GM21360 (cell line): ENCODE measurements at regions not wholly inside any gene's neighbourhood (a gene's known extent, or its start where the extent isn't known, plus 50 kb on each side); places are given as distances from the start of the nearest gene placed in this dataset.

Source experiments
- ATAC-seq: cut with Tn5 transposase; IDR thresholded peaks from one replicate; pipeline ENCODE4 v1.9.1; 2021; ENCODE audit warnings: mild to moderate bottlenecking, moderate library complexity; ENCODE audit not compliant: unreplicated experiment

DNA sequence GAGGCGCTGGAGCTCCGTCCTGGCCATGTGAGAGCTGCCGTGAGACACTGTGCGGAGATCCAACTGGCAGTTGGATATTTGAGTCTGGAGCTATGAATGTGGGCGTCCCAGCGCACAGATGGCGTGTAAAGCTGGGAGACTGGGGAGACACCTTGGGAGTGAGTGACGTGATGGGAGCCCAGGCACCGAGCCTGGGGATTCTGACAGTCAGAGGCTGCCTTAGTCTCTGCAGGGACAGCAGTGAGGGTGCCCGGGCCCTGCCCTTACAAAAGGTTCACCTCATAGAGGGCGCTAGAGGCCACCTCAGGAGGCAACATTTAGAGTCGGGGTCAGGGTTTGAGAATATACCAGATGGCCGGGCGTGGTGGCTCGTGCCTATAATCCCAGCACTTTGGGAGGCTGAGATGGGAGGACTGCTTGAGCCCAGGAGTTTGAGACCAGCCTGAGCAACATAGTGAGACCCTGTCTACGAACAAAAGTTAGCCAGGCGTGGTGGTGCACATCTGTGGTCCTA lies 194.1 kb upstream of the GSE1 start:
- no peak for ATAC-seq

DNA sequence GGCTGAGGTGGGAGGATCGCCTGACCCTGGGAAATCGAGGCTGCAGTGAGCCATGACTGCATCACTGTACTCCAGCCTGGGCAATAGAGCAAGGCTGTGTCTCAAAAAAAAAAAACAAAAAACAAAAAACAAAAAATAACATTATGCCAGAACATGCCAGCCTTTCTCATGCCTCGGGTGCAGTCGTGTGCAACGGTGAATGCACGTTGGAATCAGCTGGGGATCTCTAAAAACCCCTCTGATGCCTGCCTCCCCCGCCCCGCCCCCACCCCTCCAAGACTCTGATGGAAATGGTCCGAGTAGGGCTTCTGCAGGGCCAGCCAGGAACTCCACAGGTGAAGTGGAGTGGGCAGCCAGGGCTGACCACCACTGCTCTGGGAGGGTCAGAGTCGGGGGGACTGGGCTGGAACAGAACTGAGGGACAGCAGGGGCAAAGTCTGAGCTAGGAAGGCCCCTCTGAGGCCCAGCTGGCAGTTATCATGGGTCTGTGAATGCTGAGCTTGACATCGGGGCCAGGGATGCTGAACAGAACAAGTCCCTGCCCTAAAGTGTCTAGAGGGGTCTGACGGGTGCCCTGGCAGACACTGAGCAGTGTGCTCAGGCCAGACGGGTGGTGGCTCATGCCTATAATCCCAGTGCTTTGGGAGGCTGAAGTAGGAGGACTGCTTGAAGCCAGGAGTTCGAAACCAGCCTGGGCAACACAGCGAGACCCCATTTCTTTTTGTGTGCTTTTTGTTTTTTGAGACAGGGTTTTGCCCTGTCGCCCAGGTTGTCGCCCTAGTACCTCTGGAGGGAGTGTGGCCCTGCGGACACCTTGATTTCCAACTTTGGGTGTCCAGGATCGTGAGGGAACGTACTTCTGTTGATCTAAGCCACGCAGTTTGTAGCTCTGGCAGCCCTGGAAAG lies 193.4 kb upstream of the GSE1 start:
- ATAC-seq: no peak

DNA sequence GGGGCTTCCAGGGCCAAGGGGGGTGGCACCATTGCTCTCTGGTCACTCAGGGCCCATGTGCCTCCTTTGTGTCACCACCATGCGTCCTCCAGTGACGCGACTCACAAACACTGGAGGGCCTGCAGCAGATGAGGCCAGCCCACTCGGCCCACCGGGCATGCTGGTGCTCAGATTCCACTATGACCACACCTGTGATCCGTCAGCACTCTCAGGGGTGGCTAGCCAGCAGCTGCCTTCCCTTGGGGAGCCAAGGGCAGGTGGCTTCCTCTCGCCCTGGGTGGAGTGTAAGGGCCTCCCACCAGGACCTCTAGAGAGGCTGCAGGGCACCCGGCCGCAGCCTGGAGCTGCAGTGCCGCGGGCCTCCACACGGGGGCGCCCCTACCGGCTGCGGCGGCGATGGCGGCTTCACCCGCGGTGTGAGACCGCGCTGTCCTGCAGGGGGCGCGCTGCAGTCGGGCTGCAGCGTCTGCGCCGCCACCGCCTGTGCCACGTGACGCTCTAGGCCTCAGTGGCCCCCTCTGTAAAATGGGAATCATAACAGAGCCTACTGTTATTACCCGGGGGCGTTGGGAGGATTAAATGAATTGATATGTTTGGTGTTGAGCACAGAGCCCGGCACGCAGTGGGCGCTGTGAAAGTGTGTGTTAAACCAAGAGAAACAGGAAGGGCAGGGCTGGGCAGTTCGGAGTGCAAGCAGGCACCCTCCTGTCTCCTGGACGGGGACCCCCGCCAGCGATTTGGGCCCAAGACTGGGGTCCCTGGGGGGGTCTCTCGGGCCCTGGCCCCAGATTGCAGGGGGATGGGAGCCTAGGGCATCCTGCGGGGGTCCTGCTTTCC lies 192.4 kb upstream of the GSE1 start:
- ATAC-seq: peak; percentile 62

DNA sequence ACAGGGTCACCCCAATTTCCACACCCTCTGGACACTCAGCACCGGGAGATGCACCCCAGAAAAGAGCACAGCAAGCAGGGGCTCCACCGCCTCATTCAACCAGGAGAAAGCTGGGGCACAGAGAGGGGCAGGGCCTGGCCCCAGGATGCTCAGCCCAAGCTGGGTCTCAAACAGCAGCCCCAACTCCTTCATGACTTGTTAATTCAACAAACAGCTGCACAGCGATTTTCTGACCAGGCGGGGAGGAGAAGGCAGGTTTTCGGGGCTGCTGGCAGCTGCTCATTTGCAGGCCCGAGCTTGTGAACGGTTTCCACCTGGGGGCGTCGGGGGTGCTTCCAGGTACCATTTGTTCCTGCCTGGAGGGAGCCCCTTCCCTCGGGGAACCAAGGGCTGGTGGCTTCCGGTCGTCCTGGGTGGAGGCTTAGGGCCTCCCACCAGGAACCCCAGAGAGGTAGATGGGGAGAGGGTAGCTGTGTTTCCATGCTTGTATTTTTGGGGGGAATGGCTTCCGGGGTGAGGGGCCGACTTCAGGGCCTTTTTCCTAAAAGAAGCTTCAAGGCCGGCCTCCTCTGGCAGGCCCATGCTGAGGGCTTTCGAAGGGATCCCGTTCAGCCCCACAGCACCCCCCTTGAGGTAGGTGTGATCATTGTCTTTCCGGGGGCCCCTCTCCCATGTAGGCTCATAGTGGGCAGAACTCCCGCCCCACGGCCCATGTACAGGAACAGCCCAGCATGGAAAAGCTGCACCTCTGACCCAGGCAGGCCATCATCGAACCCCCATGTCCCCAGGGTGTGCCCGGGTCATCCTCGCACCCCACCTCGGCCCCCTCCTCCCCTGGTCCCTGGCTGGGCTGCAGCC lies 191.6 kb upstream of the GSE1 start:
- ATAC-seq: no peak

DNA sequence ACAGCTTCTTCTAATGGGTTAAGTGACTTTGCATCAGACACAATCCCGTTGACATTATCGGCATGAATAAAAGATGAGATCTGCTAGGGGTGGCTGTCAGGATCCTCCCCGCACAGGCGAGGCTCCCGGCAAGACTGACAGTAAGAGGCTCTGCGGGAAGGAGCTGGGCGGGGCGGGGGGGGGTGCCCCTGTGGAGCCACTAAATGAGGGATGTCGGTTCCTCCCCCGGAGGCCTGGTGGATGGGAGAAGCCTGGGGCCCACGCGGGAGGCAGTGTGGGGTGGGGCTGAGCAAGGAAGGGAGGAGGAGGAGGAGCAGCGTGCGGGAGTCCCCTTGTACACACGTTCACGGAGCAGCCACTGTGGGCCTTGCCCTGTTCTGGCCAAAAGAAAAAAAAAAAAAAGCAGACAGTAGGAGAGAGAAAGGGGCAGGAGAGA lies 190.9 kb upstream of the GSE1 start:
- ATAC-seq: no peak

DNA sequence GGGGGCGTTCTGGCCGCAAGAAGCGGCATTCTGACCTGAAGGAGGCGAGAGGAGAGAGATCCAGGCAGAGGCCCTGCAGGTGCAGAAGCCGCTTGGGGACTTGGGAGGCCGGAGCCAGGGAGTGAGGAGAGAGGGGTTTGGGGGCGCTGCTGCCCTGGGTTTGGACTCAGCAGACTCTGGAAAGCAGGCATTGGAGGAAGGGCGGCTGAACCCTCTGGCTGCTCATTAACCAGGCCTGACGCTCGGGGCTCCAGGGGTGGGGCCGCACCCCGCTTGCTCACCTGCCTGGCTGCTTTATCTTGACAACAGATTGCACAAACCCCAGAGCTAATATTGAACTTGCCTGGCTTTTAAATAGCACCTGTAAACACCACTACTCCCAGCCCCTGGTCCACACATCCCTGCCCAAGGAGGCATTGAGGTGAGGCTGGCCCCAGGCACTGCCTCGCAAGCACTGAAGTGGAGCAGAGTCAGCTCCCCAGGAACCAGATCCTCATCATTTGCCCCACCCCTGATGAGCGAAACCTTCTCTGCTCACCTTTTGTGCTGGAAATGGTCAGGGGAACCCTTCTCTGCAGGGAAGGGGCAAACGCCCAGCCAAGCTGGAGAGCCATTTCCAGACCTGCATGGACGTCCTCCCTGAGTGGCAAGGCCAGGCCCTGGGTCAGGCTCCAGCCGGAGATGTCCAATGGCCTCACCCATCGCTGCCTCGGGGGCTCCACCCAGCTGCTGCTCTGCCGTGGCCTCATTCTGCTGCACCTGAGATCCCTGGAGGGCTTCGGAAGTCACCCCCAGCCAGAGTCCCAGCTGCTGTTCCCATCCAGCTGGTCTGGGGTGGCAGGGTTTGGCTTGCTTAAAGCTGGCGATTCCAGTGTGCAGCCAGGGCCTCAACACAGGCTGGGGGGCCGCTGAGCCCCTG lies 190.2 kb upstream of the GSE1 start:
- no peak for ATAC-seq

DNA sequence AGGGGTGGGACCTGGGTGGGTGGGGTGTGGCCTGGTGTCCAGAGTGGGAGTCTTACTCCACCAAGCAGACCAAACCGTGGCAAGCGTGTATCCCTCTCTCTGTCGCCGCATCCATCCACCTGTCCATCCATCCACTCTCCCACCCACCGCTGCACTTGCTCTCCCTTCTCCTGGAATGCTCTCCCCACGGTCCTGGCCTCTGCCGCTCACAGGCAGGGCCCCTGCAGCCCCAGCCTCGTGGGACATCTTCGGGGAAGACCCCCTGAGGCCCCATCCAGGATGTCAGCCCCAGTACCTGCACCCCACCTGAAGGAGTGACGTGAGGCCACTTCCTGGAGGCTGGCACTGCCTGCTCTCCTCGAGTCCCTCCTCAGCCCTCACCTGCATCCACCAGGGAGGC lies 189.5 kb upstream of the GSE1 start:
- ATAC-seq: no peak

DNA sequence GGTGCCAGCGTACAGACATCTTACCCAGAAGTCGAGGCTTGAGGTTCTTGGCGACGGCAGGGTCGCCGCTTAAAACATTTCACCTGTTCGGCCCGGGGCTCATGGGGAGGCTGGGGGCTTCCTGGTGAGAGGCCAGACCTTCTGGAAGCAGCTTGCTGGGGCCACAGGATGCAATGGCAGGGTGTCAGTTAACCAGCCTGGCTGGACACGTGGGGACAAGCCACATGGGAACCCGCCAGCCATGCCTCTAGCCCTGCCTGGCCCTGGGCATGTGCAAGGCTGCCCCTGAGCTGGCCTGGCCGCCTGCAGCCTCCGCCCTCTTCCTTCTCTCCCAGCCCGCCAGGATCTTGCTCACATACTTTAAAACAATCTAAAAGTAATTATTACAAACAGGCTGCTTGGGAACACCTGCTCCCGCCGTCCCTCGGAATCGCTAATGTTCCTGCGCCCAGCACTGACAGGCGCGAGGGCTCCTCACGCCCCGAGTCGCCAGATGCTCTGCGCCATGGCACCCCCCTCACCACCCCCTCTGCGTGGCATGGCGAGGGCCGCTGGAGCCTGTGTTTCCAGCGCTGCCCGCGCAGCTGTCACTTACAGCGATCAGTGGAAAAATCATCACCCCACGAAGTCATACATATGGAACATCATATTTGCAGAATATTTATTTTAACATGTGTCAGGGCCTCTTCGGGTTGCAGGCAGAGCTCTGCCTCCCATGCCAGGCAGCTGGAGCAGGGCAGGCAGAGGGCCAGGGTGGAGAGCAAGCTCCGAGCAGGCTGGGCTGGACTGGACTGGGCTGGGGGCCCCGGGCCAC lies 188.7 kb upstream of the GSE1 start:
- ATAC-seq: no peak

DNA sequence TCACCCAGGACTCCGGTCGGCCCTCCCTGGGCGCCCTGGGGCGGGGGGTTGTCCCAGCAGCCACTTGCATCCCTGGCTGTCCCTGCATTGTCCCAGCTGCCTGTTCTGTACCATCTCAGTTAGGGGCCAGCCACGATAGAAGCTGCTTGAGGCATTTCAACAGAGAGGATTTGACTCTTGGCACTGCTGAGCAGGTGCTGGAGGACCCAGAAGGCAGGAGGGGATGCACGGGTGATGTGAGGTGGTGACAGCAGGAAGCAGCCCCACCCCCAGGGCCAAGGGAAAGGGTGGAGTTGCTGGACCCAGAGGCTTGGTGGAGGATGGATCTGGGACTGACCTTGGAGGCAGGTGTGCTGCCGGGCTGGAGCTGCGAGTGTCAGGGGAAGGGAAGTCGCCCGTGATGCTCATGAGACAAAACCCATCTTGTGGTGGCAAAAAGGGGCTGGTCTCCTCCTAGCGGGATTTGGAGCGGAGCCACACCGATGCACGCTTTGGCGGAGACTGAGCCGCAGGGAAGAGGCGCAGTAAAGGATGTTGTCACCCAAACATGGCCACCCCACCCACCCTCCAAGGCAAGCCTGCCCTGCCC lies 188.0 kb upstream of the GSE1 start:
- no peak for ATAC-seq

DNA sequence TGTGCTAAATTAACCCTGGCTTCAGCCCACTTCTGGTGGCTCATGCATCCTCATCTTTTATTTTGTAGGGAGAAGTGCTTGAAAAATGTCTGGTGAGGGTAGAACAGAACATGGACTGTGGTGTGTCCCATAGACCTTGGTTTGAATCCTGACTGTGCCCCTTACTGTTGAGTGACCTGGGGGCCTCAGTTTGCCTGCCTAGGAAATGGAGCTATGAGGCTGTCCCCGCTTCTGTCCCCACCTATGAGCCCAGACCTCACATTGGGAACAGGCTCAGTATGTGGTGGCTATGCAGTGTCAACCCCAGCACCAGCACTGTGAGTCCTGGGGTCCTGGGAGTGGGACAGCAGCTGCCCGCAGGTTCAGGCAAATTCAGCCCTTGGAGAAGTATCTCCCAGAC lies 186.3 kb upstream of the GSE1 start:
- ATAC-seq: no peak

DNA sequence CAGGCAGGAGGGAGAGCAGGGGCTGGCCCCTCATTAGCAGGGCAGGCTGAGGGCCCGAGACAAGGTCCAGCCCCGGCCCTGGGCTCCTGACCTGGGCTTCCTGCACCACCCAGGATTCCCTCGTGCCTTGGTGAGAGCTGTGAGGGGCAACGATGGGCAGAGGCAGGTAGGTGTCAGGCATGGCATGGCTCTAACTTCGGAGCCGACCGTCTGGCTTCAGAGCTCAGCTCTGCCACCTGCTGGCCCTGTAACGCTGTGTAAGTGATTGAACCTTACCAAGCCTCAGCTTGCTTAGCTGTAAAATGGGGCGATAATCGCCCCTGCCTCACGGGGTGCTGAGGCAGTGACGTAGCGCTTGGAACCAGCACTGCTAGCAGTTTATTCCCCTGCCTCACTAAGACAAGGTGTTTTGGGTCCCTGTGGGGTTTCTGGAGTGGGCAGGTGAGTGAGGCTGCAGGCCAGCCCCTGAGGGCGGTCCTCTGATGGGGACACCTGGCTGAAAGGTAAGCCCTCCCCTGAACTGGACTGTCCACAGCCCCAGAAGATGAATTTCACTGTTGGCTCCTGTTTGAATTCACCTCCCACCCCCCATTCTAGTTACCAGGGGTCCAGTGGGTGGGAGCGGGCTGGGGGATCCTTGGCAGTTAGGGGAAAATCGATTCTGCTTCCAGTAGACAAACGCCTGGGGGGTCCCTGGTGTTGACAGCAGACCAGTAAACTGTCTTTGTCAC lies 184.8 kb upstream of the GSE1 start:
- no peak for ATAC-seq

DNA sequence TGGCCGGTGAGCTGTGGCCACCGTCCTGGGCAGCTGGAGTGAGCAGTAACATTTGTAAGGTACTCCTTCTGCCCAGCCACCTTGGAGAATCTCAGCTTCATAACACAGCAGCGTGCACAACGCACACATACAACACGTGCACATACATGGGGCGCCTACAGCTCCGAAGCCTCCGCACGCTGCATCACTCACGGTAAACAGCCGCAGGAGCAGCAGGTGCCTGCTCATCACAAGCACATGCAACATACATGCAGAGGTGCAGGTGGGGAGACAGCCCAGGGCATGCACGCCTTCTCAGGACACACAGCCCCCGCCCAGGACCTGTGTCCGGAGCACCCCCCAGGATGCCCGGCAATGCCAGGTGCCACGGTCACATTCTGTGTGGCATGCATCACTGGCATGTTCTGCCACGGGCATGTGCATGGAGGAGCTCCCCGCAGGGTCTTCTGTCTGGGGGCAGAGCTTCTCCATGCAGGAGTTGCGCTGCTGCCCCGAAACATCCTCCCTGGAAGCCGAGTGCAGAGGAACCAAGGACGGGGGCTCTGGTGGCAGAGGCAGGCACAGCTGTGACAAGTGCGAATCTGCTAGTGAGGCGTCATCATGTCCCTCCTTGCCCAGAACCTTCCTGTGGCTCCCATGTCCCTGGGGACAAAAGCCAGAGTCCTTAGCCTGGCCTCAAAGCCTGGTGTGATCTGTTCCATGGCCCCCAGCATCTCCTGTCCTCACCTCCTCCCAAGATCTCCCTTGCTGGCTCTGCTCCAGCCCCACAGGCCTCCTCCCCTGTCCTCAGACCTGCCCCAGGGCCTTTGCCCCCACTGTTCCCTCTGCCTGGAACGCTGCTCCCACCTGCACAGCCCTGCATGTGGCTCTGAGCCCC lies 184.0 kb upstream of the GSE1 start:
- no peak for ATAC-seq

DNA sequence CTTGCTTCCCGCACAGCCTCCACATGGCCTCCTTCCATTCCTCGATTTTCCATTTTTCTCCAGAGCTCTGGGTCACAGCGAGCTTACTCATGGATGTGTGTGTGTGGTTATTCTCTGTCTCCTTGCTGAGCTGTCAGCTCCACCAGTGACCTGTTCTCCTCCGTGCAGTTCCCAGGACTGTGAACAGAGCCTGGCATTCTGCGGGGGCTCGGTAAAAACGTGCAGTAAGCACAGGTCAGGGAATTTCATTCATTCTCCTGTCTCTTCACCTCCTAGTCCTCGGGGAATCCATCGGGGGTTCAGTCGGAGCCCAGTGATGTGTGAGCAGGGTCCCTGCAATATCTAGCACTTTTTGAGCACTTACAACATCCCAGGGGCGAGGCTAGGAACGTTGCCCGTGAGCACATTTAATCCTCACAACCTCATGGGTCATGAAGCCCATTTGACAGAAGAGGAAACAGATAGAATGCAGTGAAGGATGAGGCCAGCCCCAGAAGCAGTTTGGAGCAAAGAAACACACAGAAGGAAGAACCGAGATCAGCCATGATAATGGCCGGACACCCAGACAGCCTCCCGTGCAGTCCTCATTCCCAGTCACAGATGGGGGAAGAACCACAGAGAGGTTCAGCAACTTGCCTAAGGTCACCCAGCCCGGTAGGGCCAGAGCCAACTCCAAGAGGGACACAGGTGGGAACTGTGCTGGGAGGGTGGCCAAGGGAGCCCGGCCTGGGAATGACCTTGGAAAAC lies 183.2 kb upstream of the GSE1 start:
- no peak for ATAC-seq

DNA sequence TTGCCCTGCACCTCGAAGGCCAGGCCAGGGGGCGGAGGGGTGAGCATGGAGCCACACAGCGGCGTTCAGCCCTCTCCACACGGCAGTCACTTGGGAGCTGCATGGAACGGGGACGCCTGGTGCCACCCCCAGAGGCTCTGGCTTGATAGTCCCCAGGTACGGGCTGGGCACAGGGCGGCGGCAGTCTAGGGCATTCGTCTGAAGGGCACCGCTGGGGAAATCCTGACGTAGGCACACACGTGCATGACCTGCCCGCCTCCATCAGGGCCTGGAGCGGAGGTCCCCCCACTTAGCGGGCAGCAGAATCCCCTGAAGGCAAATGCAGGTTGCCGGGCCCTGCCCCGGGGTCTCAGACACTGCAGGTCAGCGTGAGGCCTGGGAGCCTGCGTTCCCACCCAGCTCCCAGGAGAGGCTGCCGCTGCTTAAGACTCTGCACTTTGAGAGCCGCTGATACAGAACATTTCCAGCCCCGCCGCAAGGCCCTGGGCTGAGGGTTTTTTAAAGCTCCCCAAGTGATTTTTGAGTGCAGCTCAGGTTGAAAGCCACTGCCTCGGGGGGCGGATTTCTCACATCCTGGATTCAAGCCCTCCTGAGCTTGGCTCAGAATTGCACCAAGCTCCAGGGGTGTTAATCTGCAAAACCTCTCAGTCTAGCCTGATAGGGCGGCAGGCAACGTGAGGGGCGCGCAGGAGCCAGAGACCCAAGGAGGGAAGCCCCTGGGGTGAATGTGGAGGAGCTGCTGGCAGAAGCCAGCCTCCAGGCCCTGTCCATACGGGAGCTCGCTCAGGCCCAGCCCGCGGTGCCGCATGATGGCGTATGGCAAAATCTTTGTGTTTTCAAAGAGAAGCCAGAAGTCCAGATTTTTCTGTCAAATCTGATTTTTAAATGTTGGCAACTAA lies 182.3 kb upstream of the GSE1 start:
- no peak for ATAC-seq

DNA sequence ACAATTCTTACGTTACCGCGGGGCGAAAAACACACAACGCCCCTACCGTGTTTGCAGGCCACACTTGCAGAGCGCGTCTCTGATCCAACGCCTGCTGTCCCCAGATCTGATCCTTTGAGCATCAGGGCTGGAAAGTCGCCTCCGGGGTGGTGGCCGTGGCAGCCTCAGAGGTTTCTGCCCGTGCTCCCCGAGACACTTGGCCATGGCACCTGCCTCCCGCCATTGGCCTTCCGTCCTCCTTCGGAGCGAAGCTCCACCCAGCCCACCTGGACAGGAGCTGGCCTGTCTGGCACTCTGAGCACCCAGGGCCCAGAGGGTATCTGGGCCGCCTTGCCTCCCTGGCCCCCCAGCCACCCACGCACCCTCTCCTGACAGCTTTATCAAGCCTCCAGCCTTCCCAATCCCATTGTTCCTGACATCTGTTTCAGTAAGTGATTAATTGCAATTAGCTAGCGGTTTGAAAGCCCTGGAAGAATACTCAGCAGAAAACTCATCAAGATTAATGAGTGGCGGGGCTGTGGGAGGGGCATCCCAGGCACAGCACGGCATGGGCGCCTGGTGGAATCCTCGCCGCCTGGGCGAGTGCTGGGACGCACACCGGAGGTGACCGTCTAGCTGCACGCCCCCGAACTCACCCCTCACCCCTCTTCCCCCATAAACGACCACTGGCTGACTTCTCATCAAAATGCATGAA lies 181.5 kb upstream of the GSE1 start:
- ATAC-seq: no peak
